PC-3 (cell line): ENCODE measurements at regions not wholly inside any gene's neighbourhood (a gene's known extent, or its start where the extent isn't known, plus 50 kb on each side); places are given as distances from the start of the nearest gene placed in this dataset.

ENCODE experiments used
- CTCF ChIP-seq: fragments of 300-600 bp; sonication (generic); conservative IDR thresholded peaks from 2 replicates; pipeline ENCODE4 v1.5.1; 2017; ENCODE audit warnings: antibody characterized with exemption, low read depth, mild to moderate bottlenecking, low read length
- EZH2 ChIP-seq: fragments of 300-600 bp; sonication (generic); IDR thresholded peaks from one replicate; pipeline ENCODE4 v1.6.1; 2017; ENCODE audit warnings: antibody characterized with exemption, mild to moderate bottlenecking, low read length; ENCODE audit not compliant: unreplicated experiment
- EZH2phosphoT487 ChIP-seq: fragments of 300-600 bp; sonication (generic); IDR thresholded peaks from 2 replicates; pipeline ENCODE4 v1.6.1; 2018; ENCODE audit warnings: mild to moderate bottlenecking, antibody characterized with exemption, low read length, borderline replicate concordance

DNA sequence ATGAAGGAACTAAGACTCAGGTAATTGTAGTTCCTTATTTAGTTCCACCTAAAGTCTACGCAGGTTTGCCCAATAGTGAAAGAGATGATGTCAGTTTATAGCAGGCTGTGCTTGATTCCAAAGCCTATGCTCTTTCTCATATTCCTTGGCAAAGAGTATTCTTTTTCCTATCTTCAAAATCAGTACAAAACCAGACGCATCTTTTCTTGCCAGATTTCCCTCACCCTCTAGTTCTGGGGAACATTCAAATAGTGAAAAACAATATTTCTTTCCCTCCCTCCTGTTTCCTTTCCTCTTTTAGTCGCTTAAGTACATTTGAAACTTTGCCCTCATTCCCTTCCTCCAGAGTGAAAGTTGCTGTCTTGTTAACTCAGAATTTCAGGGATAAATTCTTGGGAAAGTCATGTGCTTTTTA, 134.6 kb upstream of the PDZRN3 start:
- TF ChIP-seq CTCF (no peak), EZH2 (no peak), EZH2phosphoT487 (no peak)
